ENCODE measurements at regions not wholly inside any gene's neighbourhood (a gene's known extent, or its start where the extent isn't known, plus 50 kb on each side); places are given as distances from the start of the nearest gene placed in this dataset.

DNA sequence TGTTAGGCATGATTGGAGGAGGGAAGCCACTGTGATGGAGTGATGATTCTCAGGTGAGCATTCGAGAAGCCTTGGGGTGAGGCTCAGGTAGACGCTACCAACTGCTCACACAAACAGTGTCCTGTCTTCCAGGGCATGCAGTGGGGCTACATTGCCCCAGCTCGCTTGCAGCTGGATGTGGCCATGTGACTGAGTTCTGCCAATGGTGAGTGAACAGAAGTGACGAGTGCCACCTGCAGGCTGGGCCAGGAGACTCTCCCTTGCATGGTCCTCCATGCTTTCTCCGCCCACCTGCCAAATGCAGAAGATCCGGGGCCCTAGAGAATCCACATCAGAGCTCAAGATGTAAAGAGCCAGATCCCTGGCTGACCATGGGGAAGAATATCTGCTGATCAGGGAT lies 195.9 kb downstream of the BCR start (continued):
- 0 out of 4 replicates have a peak, but pooled peaks of 1 of the 2 experiments have one; percentile 23 for TF ChIP-seq SIN3A (conservative IDR thresholded peaks at IDR 0.05 in 1 of 2, IDR thresholded peaks at IDR 0.05 in 1 of 2; ENCODE audit: low read depth in 1 of 2, low read length in 2 of 2)

All from H1 (cell line).